ENCODE measurements at regions not wholly inside any gene's neighbourhood (a gene's known extent, or its start where the extent isn't known, plus 50 kb on each side); places are given as distances from the start of the nearest gene placed in this dataset.

- intact Hi-C loops (cut with micrococcal nuclease) (no loop called here), dilution Hi-C loops (cut with MboI; ENCODE audit: extremely low pct_ligation_motif_present, low sequenced_read_pairs) (no loop called here)
- no peak for TF ChIP-seq MYC (IDR thresholded peaks at IDR 0.05; ENCODE audit: low read depth, low read length)
- TF ChIP-seq POLR2A (IDR thresholded peaks at IDR 0.05; ENCODE audit: low read depth, low read length) = no peak
- no peak for TF ChIP-seq JUN (IDR thresholded peaks at IDR 0.05; ENCODE audit: borderline replicate concordance, insufficient read depth, insufficient read length, low read depth)
- TF ChIP-seq, protein P1, sequence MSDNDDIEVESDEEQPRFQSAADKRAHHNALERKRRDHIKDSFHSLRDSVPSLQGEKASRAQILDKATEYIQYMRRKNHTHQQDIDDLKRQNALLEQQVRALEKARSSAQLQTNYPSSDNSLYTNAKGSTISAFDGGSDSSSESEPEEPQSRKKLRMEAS (IDR thresholded peaks at IDR 0.05; ENCODE audit: insufficient read depth, insufficient read length) = no peak
- no peak for TF ChIP-seq EZH2 (IDR thresholded peaks at IDR 0.05; ENCODE audit: borderline replicate concordance, low read depth, low read length, severe bottlenecking)
- DNase-seq (ENCODE audit: low read depth, low spot score) (no peak), FAIRE-seq (no peak)
- H3K4me2 ChIP-seq (ENCODE audit: insufficient read depth, low read length) = no peak overlapping the region
- H3K9me1 ChIP-seq (replicated peaks; ENCODE audit: control insufficient read depth, extremely low read depth, insufficient read depth, low read length) = no peaks in the 10 kb centered on the region
- no peaks in the 10 kb centered on the region for H3K4me1 ChIP-seq (ENCODE audit: control insufficient read depth, extremely low read depth, insufficient read depth, low read length)
- no peak overlapping the region for H2AFZ ChIP-seq (ENCODE audit: low read depth, low read length)
- no peaks in the 10 kb centered on the region for H3K36me3 ChIP-seq (ENCODE audit: control insufficient read depth in 2 of 2, extremely low read depth in 1 of 2, insufficient read depth in 2 of 2, low read length in 2 of 2)
- CTCF ChIA-PET = no interaction called here
- no peaks in the 10 kb centered on the region for H4K20me1 ChIP-seq (replicated peaks; ENCODE audit: control insufficient read depth, extremely low read depth, insufficient read depth, low read length)
- H3K79me2 ChIP-seq (ENCODE audit: control insufficient read depth, insufficient read depth, low read length) = no peaks in the 10 kb centered on the region
- no peak overlapping the region for H3K4me3 ChIP-seq (replicated peaks in 1 of 3; ENCODE audit: insufficient read depth in 1 of 3, low read depth in 1 of 3, low read length in 3 of 3)
- H3K27ac ChIP-seq (ENCODE audit: insufficient read depth, low read depth, low read length) = no peak overlapping the region
- H3K27me3 ChIP-seq (ENCODE audit: control insufficient read depth in 2 of 2, insufficient read depth in 2 of 2, low read length in 2 of 2) = no peaks in the 10 kb centered on the region
- no TSS peak for BruUV-seq (replicated peaks)
- POLR2A ChIA-PET = no interaction called here
- no peaks in the 10 kb centered on the region for H3K9me3 ChIP-seq (replicated peaks; ENCODE audit: control insufficient read depth, insufficient read depth, low read length)
- H3K9ac ChIP-seq (replicated peaks; ENCODE audit: extremely low read depth, insufficient read depth, low read length) = no peak overlapping the region
Measured at GRCh38 chr3:72041076-72041475, 256.1 kb upstream of the PROK2 start.

DNA sequence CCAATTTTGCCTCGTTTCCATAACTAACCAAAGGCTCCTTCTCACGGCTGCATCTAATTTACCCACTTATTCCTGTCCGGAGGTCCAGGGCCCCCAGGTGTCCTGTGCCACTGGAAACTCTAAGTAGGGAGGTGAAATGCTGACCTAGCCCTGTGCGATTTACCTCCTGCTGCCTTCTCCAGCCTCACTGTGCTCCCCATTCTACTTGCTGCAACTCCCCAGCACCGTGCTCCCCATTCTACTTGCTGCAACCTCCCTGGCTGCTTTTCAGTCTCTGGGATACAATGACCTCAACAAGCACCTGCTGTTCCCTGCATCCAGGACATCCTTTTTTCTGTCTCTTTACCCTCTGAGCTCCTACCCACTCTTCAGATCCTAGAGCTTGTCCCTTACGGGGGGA is 254.7 kb upstream of the PROK2 start:
- ChIA-PET POLR2A (no interaction called here), CTCF (no interaction called here)
- Histone ChIP-seq H3K27me3 (ENCODE audit: control insufficient read depth in 2 of 2, insufficient read depth in 2 of 2, low read length in 2 of 2) (no peaks in the 10 kb centered on the region), H3K4me1 (ENCODE audit: control insufficient read depth, extremely low read depth, insufficient read depth, low read length) (no peaks in the 10 kb centered on the region), H3K36me3 (ENCODE audit: control insufficient read depth in 2 of 2, extremely low read depth in 1 of 2, insufficient read depth in 2 of 2, low read length in 2 of 2) (no peaks in the 10 kb centered on the region), H3K79me2 (ENCODE audit: control insufficient read depth, insufficient read depth, low read length) (no peaks in the 10 kb centered on the region), H4K20me1 (replicated peaks; ENCODE audit: control insufficient read depth, extremely low read depth, insufficient read depth, low read length) (no peaks in the 10 kb centered on the region), H3K9ac (replicated peaks; ENCODE audit: extremely low read depth, insufficient read depth, low read length) (no peak overlapping the region), H2AFZ (ENCODE audit: low read depth, low read length) (no peak overlapping the region), H3K4me3 (replicated peaks in 1 of 3; ENCODE audit: insufficient read depth in 1 of 3, low read depth in 1 of 3, low read length in 3 of 3) (no peak overlapping the region), H3K27ac (ENCODE audit: insufficient read depth, low read depth, low read length) (no peak overlapping the region), H3K9me3 (replicated peaks; ENCODE audit: control insufficient read depth, insufficient read depth, low read length) (no peaks in the 10 kb centered on the region), H3K9me1 (replicated peaks; ENCODE audit: control insufficient read depth, extremely low read depth, insufficient read depth, low read length) (no peaks in the 10 kb centered on the region), H3K4me2 (ENCODE audit: insufficient read depth, low read length) (no peak overlapping the region)
- intact Hi-C loops (cut with micrococcal nuclease) = no loop called here
- no TSS peak for BruUV-seq (replicated peaks)
- TF ChIP-seq, protein P1 (IDR thresholded peaks at IDR 0.05; ENCODE audit: insufficient read depth, insufficient read length) = no peak
- TF ChIP-seq POLR2AphosphoS5 (IDR thresholded peaks at IDR 0.05; ENCODE audit: insufficient read depth, low read depth, low read length) (no peak), EZH2 (IDR thresholded peaks at IDR 0.05; ENCODE audit: borderline replicate concordance, low read depth, low read length, severe bottlenecking) (no peak), GATA2 (IDR thresholded peaks at IDR 0.05; ENCODE audit: insufficient read depth, insufficient read length, low read depth, low read length) (no peak), FOS (IDR thresholded peaks at IDR 0.05; ENCODE audit: borderline replicate concordance, insufficient read depth, low read length) (no peak), POLR2A (IDR thresholded peaks at IDR 0.05; ENCODE audit: low read depth, low read length) (no peak), JUN (IDR thresholded peaks at IDR 0.05; ENCODE audit: borderline replicate concordance, insufficient read depth, insufficient read length, low read depth) (no peak), MYC (IDR thresholded peaks at IDR 0.05; ENCODE audit: low read depth, low read length) (no peak)
- no peak for DNase-seq (ENCODE audit: low read depth, low spot score)
- FAIRE-seq = no peak
- dilution Hi-C loops (cut with MboI; ENCODE audit: extremely low pct_ligation_motif_present, low sequenced_read_pairs) = no loop called here

Measured in endothelial cell of umbilical vein (primary cell).